ENCODE measurements at regions not wholly inside any gene's neighbourhood (a gene's known extent, or its start where the extent isn't known, plus 50 kb on each side); places are given as distances from the start of the nearest gene placed in this dataset.

- no peak overlapping the region for H3K27ac ChIP-seq
- no peaks in the 10 kb centered on the region for H3K4me1 ChIP-seq (replicated peaks in 1 of 2)
- ATAC-seq (replicated peaks in 6 of 8): no peak
- H3K4me3 ChIP-seq: no peak overlapping the region
- in situ Hi-C loops (cut with MboI; ENCODE audit: low pct_unique_long_range_greater_than_20kb in 2 of 9, low sequenced_read_pairs in 9 of 9, unreplicated experiment in 9 of 9): no loop called here
Measured at GRCh38 chr18:22603902-22604301, 186.2 kb upstream of the CTAGE1 start.

- no peaks in the 10 kb centered on the region for H3K4me1 ChIP-seq (replicated peaks in 1 of 2)
- ATAC-seq (replicated peaks in 6 of 8): no peak
- 63 to 100% (median 100%) methylated on average over 1 to 6 of the region's 10 CpGs; no CpG with 5 or more reads in 4 of the 10 experiments for WGBS, 10 experiments
- H3K27ac ChIP-seq: no peak overlapping the region
- no peak overlapping the region for H3K4me3 ChIP-seq
- in situ Hi-C loops (cut with MboI; ENCODE audit: low pct_unique_long_range_greater_than_20kb in 2 of 9, low sequenced_read_pairs in 9 of 9, unreplicated experiment in 9 of 9): no loop called here
Measured at GRCh38 chr18:22604390-22604985, 186.8 kb upstream of the CTAGE1 start.

GRCh38 chr18:22604986-22605421 lies 187.3 kb upstream of the CTAGE1 start:
- H3K4me3 ChIP-seq: no peak overlapping the region
- no peak overlapping the region for H3K27ac ChIP-seq
- ATAC-seq (replicated peaks in 6 of 8): no peak
- no peaks in the 10 kb centered on the region for H3K4me1 ChIP-seq (replicated peaks in 1 of 2)
- in situ Hi-C loops (cut with MboI; ENCODE audit: low pct_unique_long_range_greater_than_20kb in 2 of 9, low sequenced_read_pairs in 9 of 9, unreplicated experiment in 9 of 9): no loop called here
- 50% methylated on average over 1 of the region's 3 CpGs; no CpG with 5 or more reads in 9 of the 10 experiments for WGBS, 10 experiments

- WGBS, 10 experiments: 20 to 100% (median 60%) methylated on average over 1 to 4 of the region's 4 CpGs; no CpG with 5 or more reads in 2 of the 10 experiments
- Histone ChIP-seq H3K27ac (no peak overlapping the region), H3K4me3 (no peak overlapping the region), H3K4me1 (replicated peaks in 1 of 2) (no peaks in the 10 kb centered on the region)
- in situ Hi-C loops (cut with MboI; ENCODE audit: low pct_unique_long_range_greater_than_20kb in 2 of 9, low sequenced_read_pairs in 9 of 9, unreplicated experiment in 9 of 9): no loop called here
- no peak for ATAC-seq (replicated peaks in 6 of 8)
Measured at GRCh38 chr18:22605736-22606135, 188.0 kb upstream of the CTAGE1 start.

- no peak overlapping the region for H3K27ac ChIP-seq
- H3K4me1 ChIP-seq (replicated peaks in 1 of 2): no peaks in the 10 kb centered on the region
- WGBS, 10 experiments: 44 to 100% (median 92%) methylated on average over 1 to 4 of the region's 7 CpGs; no CpG with 5 or more reads in 3 of the 10 experiments
- in situ Hi-C loops (cut with MboI; ENCODE audit: low pct_unique_long_range_greater_than_20kb in 2 of 9, low sequenced_read_pairs in 9 of 9, unreplicated experiment in 9 of 9): no loop called here
- peak in 1 of 8 experiments; percentile 82 for ATAC-seq (replicated peaks in 6 of 8)
- no peak overlapping the region for H3K4me3 ChIP-seq
Measured at GRCh38 chr18:22606563-22607283, 189.0 kb upstream of the CTAGE1 start.

GRCh38 chr18:22607284-22607635 lies 189.5 kb upstream of the CTAGE1 start:
- no peak for ATAC-seq (replicated peaks in 6 of 8)

GRCh38 chr18:22608847-22609246 lies 191.1 kb upstream of the CTAGE1 start:
- 0 to 100% (median 71%) methylated on average over 1 of the region's 1 CpG; no CpG with 5 or more reads in 1 of the 10 experiments for WGBS, 10 experiments
- H3K4me3 ChIP-seq: no peak overlapping the region
- no peak for ATAC-seq (replicated peaks in 6 of 8)
- in situ Hi-C loops (cut with MboI; ENCODE audit: low pct_unique_long_range_greater_than_20kb in 2 of 9, low sequenced_read_pairs in 9 of 9, unreplicated experiment in 9 of 9): no loop called here
- no peaks in the 10 kb centered on the region for H3K4me1 ChIP-seq (replicated peaks in 1 of 2)
- H3K27ac ChIP-seq: no peak overlapping the region

More at GRCh38 chr18:22607284-22607635, 189.5 kb upstream of the CTAGE1 start:
- in situ Hi-C loops (cut with MboI; ENCODE audit: low pct_unique_long_range_greater_than_20kb in 2 of 9, low sequenced_read_pairs in 9 of 9, unreplicated experiment in 9 of 9): no loop called here
- 40 to 96% (median 85%) methylated on average over 1 to 6 of the region's 6 CpGs; no CpG with 5 or more reads in 2 of the 10 experiments for WGBS, 10 experiments
- H3K27ac ChIP-seq: no peak overlapping the region
- no peaks in the 10 kb centered on the region for H3K4me1 ChIP-seq (replicated peaks in 1 of 2)
- H3K4me3 ChIP-seq: no peak overlapping the region

GRCh38 chr18:22609642-22610041 lies 191.9 kb upstream of the CTAGE1 start:
- Histone ChIP-seq H3K27ac (no peak overlapping the region), H3K4me3 (no peak overlapping the region), H3K4me1 (replicated peaks in 1 of 2) (no peaks in the 10 kb centered on the region)
- 19 to 73% (median 49%) methylated on average over 1 to 5 of the region's 5 CpGs; no CpG with 5 or more reads in 2 of the 10 experiments for whole genome bisulfite sequencing, 10 experiments
- in situ Hi-C loops (cut with MboI; ENCODE audit: low pct_unique_long_range_greater_than_20kb in 2 of 9, low sequenced_read_pairs in 9 of 9, unreplicated experiment in 9 of 9): no loop called here
- ATAC-seq (replicated peaks in 6 of 8): peak in 3 of 8 experiments; percentile 41 to 71 (median 60)

GRCh38 chr18:22613058-22613690 lies 195.5 kb upstream of the CTAGE1 start:
- H3K27ac ChIP-seq: no peak overlapping the region
- in situ Hi-C loops (cut with MboI; ENCODE audit: low pct_unique_long_range_greater_than_20kb in 2 of 9, low sequenced_read_pairs in 9 of 9, unreplicated experiment in 9 of 9): no loop called here
- WGBS, 10 experiments: 24 to 100% (median 84%) methylated on average over 1 to 12 of the region's 18 CpGs; no CpG with 5 or more reads in 1 of the 10 experiments
- H3K4me3 ChIP-seq: no peak overlapping the region
- peak in 2 of 8 experiments; percentile 23 to 33 for ATAC-seq (replicated peaks in 6 of 8)
- no peaks in the 10 kb centered on the region for H3K4me1 ChIP-seq (replicated peaks in 1 of 2)

- Histone ChIP-seq H3K27ac (no peak overlapping the region), H3K4me1 (replicated peaks in 1 of 2) (no peaks in the 10 kb centered on the region), H3K4me3 (no peak overlapping the region)
- ATAC-seq (replicated peaks in 6 of 8): no peak
- 0 to 94% (median 62%) methylated on average over 1 to 3 of the region's 3 CpGs; no CpG with 5 or more reads in 2 of the 10 experiments for WGBS, 10 experiments
- in situ Hi-C loops (cut with MboI; ENCODE audit: low pct_unique_long_range_greater_than_20kb in 2 of 9, low sequenced_read_pairs in 9 of 9, unreplicated experiment in 9 of 9): no loop called here
Measured at GRCh38 chr18:22613788-22614187, 196.1 kb upstream of the CTAGE1 start.

- in situ Hi-C loops (cut with MboI; ENCODE audit: low pct_unique_long_range_greater_than_20kb in 2 of 9, low sequenced_read_pairs in 9 of 9, unreplicated experiment in 9 of 9): no loop called here
- H3K4me1 ChIP-seq (replicated peaks in 1 of 2): no peaks in the 10 kb centered on the region
- 53 to 93% (median 84%) methylated on average over 3 to 5 of the region's 5 CpGs; no CpG with 5 or more reads in 1 of the 10 experiments for WGBS, 10 experiments
- no peak for ATAC-seq (replicated peaks in 6 of 8)
- H3K27ac ChIP-seq: no peak overlapping the region
- H3K4me3 ChIP-seq: no peak overlapping the region
Measured at GRCh38 chr18:22623513-22623912, 205.8 kb upstream of the CTAGE1 start.

- no peak overlapping the region for H3K27ac ChIP-seq
- in situ Hi-C loops (cut with MboI; ENCODE audit: low pct_unique_long_range_greater_than_20kb in 2 of 9, low sequenced_read_pairs in 9 of 9, unreplicated experiment in 9 of 9): no loop called here
- WGBS, 10 experiments: 71 to 100% (median 100%) methylated on average over 2 of the region's 2 CpGs; no CpG with 5 or more reads in 3 of the 10 experiments
- no peak overlapping the region for H3K4me3 ChIP-seq
- ATAC-seq (replicated peaks in 6 of 8): no peak
- H3K4me1 ChIP-seq (replicated peaks in 1 of 2): no peaks in the 10 kb centered on the region
Measured at GRCh38 chr18:22624176-22624575, 206.5 kb upstream of the CTAGE1 start.

GRCh38 chr18:22625406-22625805 lies 207.7 kb upstream of the CTAGE1 start:
- in situ Hi-C loops (cut with MboI; ENCODE audit: low pct_unique_long_range_greater_than_20kb in 2 of 9, low sequenced_read_pairs in 9 of 9, unreplicated experiment in 9 of 9): no loop called here
- no peak for ATAC-seq (replicated peaks in 6 of 8)
- H3K4me3 ChIP-seq: no peak overlapping the region

More at GRCh38 chr18:22625406-22625805, 207.7 kb upstream of the CTAGE1 start:
- H3K27ac ChIP-seq: no peak overlapping the region
- H3K4me1 ChIP-seq (replicated peaks in 1 of 2): no peaks in the 10 kb centered on the region
- WGBS, 10 experiments: 58 to 100% (median 97%) methylated on average over 1 to 2 of the region's 2 CpGs; no CpG with 5 or more reads in 2 of the 10 experiments
